SIG-M5 treated with dmso at 0.1 percent for 504 hours (cell line): ENCODE measurements at regions not wholly inside any gene's neighbourhood (a gene's known extent, or its start where the extent isn't known, plus 50 kb on each side); places are given as distances from the start of the nearest gene placed in this dataset.
A peak's percentile ranks its signal among the peaks of the same experiment; 100 is the strongest.

Experiments
- DNase-seq: peaks from one replicate; lab custom pipeline; 2025; ENCODE audit not compliant: unreplicated experiment; lab: John Stamatoyannopoulos, UW

DNA sequence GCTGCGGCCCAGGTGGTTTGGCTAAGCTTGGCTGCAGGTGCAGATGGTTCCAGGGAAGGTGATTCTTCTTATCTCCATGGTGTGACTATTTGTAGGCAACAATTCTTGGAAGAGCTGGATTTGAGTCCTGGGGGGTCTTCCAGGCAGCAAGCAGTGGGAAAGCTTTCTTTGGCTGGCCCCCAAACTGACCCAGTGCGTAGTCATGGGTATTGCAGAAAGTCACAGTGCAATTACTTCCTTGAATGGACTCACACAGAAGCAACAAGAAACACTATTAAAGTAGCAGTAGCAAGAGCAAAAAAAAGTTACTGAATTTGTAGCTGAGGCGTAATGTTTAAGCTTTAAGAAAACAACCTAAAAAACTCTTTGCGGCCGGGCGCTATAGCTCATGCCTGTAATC lies 293.6 kb upstream of the ATP5MC3 start:
- no peak for DNase-seq

GRCh38 chr2:175468431-175469098 lies 287.1 kb upstream of the ATP5MC3 start:
- no peak for DNase-seq

DNA sequence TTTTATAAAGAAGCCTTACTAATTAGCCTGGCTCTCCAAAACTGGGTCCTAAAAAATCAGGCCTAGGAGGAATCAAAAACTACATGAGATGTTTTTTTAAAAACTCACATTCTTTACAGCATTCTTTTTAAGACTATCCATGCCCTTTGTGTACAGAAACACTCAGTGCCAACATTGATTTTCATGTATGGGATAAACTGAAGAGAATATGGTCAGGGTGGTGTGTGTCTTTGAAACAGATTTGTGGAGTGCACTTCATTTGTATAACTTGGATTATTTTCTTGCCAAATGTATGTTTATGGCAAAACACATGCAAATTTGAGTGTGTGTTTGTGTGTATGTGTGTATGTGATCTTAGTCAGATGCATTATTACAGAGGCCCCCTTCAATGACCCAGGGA lies 283.6 kb upstream of the ATP5MC3 start:
- no peak for DNase-seq

DNA sequence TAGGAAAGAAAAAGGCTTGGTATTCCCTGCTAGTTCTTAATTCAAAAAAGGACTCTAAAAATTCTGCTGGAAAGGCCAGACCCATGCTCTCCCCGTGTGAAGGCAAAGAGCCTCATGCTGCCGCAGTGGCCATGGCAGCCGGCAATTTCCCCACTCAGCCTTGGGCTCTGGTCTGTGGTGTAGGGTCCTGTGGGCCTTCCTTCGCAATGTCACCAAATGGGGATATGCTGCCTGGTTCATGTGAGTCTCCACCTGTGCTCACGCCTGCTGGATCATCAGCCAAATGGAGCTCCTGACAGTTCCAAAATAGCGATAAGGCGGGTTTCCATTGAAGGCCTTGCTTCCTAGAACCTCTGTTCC lies 282.8 kb upstream of the ATP5MC3 start:
- DNase-seq: peak; percentile 45

- DNase-seq: peak; percentile 99
These were observed 282.2 kb upstream of the ATP5MC3 start for GRCh38 chr2:175463589-175464310.

GRCh38 chr2:175463169-175463568 lies 281.7 kb upstream of the ATP5MC3 start:
- DNase-seq: peak; percentile 81

GRCh38 chr2:175462246-175462645 lies 280.7 kb upstream of the ATP5MC3 start:
- no peak for DNase-seq

DNA sequence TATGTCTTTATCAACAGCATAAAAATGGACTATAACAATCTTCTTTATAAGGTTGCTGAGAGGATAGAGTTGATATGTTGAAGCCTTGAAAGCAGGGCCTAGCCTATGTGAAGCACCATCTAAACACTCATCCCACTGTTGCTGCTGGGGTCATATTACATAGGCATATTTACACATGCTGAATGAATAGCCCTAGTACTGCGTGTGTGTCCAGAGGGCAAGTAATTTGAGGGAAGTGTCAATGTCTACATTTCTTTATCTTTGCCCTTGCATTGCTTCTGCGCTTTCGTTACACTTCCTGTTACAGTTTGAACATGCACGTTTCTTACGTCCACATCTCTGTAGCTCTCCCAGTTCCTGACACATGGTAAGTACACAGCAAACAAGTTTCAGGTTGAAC lies 280.3 kb upstream of the ATP5MC3 start:
- DNase-seq: peak; percentile 24

DNA sequence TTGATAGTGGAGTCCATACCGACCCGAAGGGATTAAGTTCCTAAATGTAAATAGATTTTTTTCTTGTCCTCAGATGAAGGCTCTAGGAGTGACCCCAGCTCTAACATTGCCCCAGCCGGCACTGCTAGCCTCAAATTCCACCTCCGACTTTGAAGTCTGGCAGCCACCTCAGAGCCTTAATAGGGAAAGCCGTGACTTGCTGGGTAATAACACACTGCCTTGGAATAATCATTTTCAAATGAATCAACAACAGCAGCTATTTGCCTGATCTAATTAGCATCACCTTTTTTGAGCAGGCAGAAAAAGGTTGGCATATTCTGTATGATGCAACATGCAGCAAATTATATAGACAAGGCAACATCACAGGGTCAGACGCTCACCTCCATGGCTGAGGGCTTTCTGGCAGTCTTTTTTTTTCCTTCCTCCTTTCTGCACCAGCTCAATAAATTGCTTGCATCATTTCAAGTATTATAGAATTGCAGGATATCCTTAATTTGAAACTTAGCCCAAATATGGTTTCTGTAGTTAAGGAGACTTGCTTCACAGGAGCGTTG lies 276.5 kb upstream of the ATP5MC3 start:
- peak; percentile 29 for DNase-seq

GRCh38 chr2:175454953-175455389 lies 273.5 kb upstream of the ATP5MC3 start:
- DNase-seq: no peak

DNA sequence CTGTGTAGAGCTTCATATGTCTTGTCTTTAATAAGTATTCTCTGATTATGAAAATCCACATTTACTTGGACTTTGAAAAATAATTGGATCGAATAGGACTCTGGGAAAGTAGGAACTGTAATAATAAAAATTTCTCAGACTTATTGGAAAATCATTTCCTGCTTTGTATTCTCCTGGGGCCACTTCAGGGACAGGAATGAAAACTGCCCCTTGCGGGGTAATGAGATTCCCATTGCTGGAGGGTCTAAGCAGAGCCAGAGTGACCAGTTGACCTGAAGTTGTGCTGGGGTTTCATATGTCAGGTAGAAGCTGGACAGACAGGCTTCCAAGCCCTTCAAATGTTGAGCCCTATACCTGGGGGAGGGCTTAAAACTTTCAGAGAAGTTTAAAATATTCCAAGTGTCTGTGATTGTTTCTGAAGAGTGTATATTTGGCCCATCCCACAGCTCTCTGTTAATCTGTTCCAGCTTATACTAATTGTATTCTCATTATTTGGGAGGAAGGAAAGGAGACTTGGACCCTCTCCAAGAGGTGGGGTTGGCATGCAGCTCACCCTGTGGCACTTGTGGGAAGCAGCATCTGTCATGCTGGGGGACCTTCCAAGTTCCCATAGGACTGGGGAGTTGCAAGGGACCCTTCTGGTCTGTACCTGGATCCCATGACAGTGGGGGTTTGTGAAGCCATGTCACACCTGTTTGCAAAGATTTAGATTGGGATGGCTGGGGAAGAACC lies 268.7 kb upstream of the ATP5MC3 start:
- no peak for DNase-seq

- DNase-seq: no peak
These were observed 268.1 kb upstream of the ATP5MC3 start for GRCh38 chr2:175449616-175450015.

GRCh38 chr2:175446201-175446600 lies 264.7 kb upstream of the ATP5MC3 start:
- DNase-seq: no peak

- DNase-seq: peak; percentile 97
These were observed 263.8 kb upstream of the ATP5MC3 start for GRCh38 chr2:175445281-175445680.

DNA sequence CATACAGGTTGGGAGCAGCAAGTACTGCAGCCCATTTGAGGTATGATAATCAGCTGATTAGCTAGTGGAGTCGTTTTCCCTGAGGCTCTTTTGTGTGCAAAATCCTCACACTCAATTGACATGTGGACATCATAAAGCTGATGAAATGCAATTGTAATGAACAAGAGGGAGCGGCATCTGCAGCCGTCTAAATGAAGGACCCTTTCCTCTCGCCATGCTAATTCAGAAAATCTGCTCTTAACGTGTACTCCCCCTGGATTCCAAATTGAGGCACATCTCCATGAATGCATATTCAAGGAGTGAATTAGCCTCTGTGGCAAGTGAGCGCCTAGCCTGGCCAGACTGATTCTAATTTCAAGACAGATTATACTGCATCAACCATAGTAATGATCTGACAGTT lies 260.9 kb upstream of the ATP5MC3 start:
- no peak for DNase-seq

DNA sequence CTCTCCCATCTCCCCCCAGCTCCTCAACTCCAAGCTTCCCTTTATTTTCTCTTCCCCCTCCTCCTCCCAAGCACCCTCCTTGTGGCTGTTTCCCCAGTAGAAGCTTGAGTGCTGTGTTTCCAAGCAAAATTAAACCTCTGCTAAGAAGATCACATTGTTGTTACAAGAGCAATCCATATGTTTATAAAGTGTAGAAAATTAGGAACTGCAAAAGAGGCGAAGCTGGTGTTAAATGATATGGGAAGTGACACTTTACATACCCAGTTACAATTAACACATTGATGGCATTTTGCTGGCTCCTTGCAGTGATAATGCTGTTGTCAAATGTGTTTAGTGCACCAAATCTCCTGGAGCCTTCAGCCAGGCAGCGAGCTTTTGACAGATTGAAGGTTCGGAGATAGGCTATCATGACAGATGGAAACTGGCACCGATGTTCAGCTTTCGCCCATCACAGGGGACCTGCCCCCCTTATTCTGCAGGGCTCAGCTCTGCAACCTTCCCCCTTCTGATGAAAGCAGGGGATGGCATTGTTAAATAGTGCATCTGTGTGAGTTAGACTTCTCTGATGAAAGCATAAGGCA lies 259.8 kb upstream of the ATP5MC3 start:
- no peak for DNase-seq

DNA sequence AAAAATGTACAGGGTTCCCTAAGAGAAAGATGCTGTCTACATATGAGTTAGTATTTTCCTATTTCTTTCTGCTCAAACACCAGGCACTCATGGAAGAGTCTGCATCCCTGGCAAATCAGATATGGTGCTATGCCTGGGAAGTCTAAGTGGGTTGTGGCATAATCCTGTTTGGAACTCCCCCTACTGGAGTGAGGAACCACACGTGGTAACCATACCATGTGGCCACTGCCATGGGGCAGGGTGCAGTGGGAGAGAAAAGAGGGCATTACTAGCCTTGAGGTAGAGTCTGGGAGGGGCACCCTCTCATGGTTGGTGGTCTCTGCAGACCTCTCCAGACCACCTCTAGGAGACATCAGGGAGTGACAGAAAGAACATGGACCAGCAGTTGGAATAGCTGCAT lies 257.9 kb upstream of the ATP5MC3 start:
- no peak for DNase-seq

GRCh38 chr2:175437167-175437566 lies 255.7 kb upstream of the ATP5MC3 start:
- no peak for DNase-seq

DNA sequence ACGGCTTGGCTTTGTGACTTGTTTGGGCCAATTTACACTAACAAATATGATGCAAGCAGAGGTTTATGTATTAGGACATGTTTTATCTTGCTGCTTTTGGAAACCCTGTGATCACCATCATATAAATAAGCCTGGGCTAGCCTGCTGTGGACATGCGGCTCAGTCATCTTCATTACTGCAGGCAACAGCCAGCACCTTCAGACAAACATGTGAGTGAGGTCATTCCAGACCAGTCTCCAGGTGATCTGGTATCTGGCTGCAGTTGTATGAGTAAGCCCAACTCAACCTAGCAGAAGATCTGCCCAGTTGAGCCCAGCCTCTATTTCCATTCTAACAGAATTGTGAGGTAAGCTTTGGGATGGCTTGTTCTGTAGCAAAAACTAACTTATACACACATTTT lies 254.6 kb upstream of the ATP5MC3 start:
- no peak for DNase-seq

DNA sequence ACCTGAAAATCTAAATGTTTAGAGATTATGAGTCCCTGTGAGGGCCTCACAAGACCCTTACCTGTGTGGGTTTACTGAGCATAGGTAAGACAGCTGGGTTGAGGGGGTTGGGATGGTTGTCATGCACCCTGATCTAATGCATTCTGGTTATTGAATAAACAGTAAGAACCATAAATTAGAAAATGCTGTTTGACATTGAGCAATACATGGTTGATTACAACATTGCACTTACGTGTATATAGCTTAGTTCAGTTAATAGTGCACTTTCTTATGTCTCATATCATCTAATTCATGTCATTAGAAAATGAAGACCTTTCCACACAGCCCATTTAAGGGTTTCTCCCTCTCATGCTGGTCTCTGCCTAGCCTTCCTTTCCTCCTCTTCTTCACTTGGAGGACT lies 253.5 kb upstream of the ATP5MC3 start:
- DNase-seq: no peak

DNA sequence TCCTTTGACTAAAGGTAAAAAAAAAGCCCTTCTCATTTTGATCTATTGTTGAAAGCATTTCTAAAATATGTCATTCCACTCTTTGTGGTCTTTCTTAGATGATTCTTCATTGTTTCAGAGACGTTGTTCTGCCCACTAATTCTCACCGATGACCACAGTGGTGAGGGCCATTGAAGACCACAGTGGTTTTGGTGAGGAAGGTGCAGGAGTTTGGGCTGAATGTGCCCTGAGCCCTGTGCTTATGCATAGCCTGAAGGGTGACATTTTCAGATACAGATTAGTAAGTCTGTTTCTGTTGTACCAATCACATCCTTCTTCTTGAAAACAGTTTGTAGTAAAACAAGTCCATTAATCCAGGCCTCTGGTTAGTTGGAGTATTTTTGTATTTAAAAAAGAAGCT lies 251.3 kb upstream of the ATP5MC3 start:
- DNase-seq: no peak
